ENCODE measurements at regions not wholly inside any gene's neighbourhood (a gene's known extent, or its start where the extent isn't known, plus 50 kb on each side); places are given as distances from the start of the nearest gene placed in this dataset.

DNA sequence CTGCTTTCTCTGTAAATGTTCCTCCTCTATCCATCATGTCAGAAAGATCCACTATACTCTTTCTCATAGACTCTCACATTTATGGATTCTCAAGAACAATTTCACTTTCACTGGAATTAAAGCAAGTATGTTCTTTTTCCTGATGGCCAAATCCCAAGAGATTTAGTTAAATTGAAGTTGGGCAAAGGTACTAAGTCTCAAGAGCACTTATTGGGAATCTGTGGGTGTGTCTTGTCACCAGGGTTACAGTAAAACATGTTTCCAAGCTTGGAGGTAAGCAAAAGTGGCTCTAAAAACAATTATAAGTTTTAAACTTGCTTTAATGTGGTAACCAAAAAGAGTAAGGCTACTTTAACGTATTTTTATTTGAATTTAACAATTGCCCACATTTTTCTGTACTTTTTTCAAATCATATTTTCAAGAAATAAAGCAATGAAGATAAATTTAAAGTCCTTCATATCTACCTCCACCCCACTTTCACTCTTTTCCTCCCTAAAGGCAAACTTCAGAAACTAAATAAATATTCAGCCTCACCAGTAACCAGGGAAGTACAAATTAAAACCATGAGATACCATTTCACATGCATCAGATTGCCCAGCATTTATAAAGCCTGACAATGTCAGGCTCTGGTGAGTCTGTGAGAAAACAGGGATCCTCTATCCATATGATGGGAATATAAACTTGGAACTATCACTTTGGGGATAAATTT is 387.4 kb downstream of the CETN3 start:
- TF ChIP-seq POLR2AphosphoS5 (IDR thresholded peaks at IDR 0.05; ENCODE audit: low read depth) = no peak
- TF ChIP-seq, protein P1, sequence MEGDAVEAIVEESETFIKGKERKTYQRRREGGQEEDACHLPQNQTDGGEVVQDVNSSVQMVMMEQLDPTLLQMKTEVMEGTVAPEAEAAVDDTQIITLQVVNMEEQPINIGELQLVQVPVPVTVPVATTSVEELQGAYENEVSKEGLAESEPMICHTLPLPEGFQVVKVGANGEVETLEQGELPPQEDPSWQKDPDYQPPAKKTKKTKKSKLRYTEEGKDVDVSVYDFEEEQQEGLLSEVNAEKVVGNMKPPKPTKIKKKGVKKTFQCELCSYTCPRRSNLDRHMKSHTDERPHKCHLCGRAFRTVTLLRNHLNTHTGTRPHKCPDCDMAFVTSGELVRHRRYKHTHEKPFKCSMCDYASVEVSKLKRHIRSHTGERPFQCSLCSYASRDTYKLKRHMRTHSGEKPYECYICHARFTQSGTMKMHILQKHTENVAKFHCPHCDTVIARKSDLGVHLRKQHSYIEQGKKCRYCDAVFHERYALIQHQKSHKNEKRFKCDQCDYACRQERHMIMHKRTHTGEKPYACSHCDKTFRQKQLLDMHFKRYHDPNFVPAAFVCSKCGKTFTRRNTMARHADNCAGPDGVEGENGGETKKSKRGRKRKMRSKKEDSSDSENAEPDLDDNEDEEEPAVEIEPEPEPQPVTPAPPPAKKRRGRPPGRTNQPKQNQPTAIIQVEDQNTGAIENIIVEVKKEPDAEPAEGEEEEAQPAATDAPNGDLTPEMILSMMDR (IDR thresholded peaks at IDR 0.05; ENCODE audit: insufficient read depth, low read length) = no peak
- TF ChIP-seq SPI1 (IDR thresholded peaks at IDR 0.05; ENCODE audit: borderline replicate concordance, low read depth) = no peak
- TF ChIP-seq, protein P2, sequence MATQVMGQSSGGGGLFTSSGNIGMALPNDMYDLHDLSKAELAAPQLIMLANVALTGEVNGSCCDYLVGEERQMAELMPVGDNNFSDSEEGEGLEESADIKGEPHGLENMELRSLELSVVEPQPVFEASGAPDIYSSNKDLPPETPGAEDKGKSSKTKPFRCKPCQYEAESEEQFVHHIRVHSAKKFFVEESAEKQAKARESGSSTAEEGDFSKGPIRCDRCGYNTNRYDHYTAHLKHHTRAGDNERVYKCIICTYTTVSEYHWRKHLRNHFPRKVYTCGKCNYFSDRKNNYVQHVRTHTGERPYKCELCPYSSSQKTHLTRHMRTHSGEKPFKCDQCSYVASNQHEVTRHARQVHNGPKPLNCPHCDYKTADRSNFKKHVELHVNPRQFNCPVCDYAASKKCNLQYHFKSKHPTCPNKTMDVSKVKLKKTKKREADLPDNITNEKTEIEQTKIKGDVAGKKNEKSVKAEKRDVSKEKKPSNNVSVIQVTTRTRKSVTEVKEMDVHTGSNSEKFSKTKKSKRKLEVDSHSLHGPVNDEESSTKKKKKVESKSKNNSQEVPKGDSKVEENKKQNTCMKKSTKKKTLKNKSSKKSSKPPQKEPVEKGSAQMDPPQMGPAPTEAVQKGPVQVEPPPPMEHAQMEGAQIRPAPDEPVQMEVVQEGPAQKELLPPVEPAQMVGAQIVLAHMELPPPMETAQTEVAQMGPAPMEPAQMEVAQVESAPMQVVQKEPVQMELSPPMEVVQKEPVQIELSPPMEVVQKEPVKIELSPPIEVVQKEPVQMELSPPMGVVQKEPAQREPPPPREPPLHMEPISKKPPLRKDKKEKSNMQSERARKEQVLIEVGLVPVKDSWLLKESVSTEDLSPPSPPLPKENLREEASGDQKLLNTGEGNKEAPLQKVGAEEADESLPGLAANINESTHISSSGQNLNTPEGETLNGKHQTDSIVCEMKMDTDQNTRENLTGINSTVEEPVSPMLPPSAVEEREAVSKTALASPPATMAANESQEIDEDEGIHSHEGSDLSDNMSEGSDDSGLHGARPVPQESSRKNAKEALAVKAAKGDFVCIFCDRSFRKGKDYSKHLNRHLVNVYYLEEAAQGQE (IDR thresholded peaks at IDR 0.05; ENCODE audit: insufficient replicate concordance, low read depth) = no peak
